Ishikawa (cell line): ENCODE measurements at regions not wholly inside any gene's neighbourhood (a gene's known extent, or its start where the extent isn't known, plus 50 kb on each side); places are given as distances from the start of the nearest gene placed in this dataset.
A peak's percentile ranks its signal among the peaks of the same experiment; 100 is the strongest.

ENCODE experiments used
- CEBPB ChIP-seq: IDR thresholded peaks from 2 replicates; pipeline ENCODE4 v1.6.1; 2012
- CREB1 ChIP-seq: IDR thresholded peaks from 2 replicates; pipeline ENCODE4 v1.6.1; 2012; ENCODE audit warnings: low read depth
- EGR1 ChIP-seq: IDR thresholded peaks from 2 replicates; pipeline ENCODE4 v1.6.1; 2012
- EP300 ChIP-seq: IDR thresholded peaks from 2 replicates; pipeline ENCODE4 v1.6.1; 2012; ENCODE audit warnings: borderline replicate concordance
- FOXM1 ChIP-seq: IDR thresholded peaks from 2 replicates; pipeline ENCODE4 v1.6.1; 2012; ENCODE audit warnings: low read depth, borderline replicate concordance
- MAX ChIP-seq: IDR thresholded peaks from 2 replicates; pipeline ENCODE4 v1.6.1; 2012
- NFIC ChIP-seq: IDR thresholded peaks from 2 replicates; pipeline ENCODE4 v1.6.1; 2012
- RAD21 ChIP-seq: IDR thresholded peaks from 2 replicates; pipeline ENCODE4 v1.6.1; 2012; ENCODE audit warnings: low read depth
- REST ChIP-seq: IDR thresholded peaks from 2 replicates; pipeline ENCODE4 v1.6.1; 2012; ENCODE audit warnings: low read depth, mild to moderate bottlenecking
- TAF1 ChIP-seq: IDR thresholded peaks from 2 replicates; pipeline ENCODE4 v1.6.1; 2012; ENCODE audit warnings: low read depth, mild to moderate bottlenecking
- TCF12 ChIP-seq: IDR thresholded peaks from 2 replicates; pipeline ENCODE4 v1.6.1; 2012; ENCODE audit warnings: low read depth
- TEAD4 ChIP-seq: IDR thresholded peaks from 2 replicates; pipeline ENCODE4 v1.6.1; 2012
- USF1 ChIP-seq: IDR thresholded peaks from 2 replicates; pipeline ENCODE4 v1.6.1; 2012
- YY1 ChIP-seq: IDR thresholded peaks from 2 replicates; pipeline ENCODE4 v1.6.1; 2012; ENCODE audit warnings: low read depth
- ZBTB7A ChIP-seq: IDR thresholded peaks from 2 replicates; pipeline ENCODE4 v1.6.1; 2012; ENCODE audit warnings: low read depth

GRCh38 chr4:177568931-177569330 is 126.7 kb upstream of the AGA start:
- no peak for TF ChIP-seq EGR1
- no peak for TF ChIP-seq YY1
- no peak for TF ChIP-seq MAX
- no peak for TF ChIP-seq TAF1
- no peak for TF ChIP-seq NFIC

GRCh38 chr4:177569434-177569833 is 127.2 kb upstream of the AGA start:
- TF ChIP-seq FOXM1 (no peak), USF1 (no peak), CREB1 (no peak), EGR1 (no peak), NFIC (no peak)

GRCh38 chr4:177573507-177573906 is 131.3 kb upstream of the AGA start:
- TF ChIP-seq EP300 (no peak), TCF12 (no peak), TAF1 (no peak), TEAD4 (no peak), ZBTB7A (no peak), YY1 (no peak), CREB1 (no peak), EGR1 (no peak), USF1 (no peak), RAD21 (no peak), CEBPB (no peak), MAX (no peak), REST (no peak), FOXM1 (no peak), NFIC (no peak)

- TF ChIP-seq CEBPB: no peak
- no peak for TF ChIP-seq EGR1
- TF ChIP-seq FOXM1: no peak
- TF ChIP-seq TEAD4: no peak
- TF ChIP-seq RAD21: no peak
- no peak for TF ChIP-seq REST
- TF ChIP-seq TAF1: no peak
- TF ChIP-seq NFIC: no peak
- TF ChIP-seq MAX: no peak
- TF ChIP-seq ZBTB7A: no peak
- TF ChIP-seq CREB1: no peak
- TF ChIP-seq USF1: no peak
- TF ChIP-seq TCF12: no peak
- TF ChIP-seq EP300: no peak
- no peak for TF ChIP-seq YY1
These were observed 132.2 kb upstream of the AGA start for GRCh38 chr4:177574446-177574845.

GRCh38 chr4:177579649-177580048 is 137.4 kb upstream of the AGA start:
- TF ChIP-seq TEAD4 (no peak), RAD21 (peak; percentile 53)

GRCh38 chr4:177582992-177583391 is 140.8 kb upstream of the AGA start:
- TF ChIP-seq ZBTB7A: no peak
- no peak for TF ChIP-seq CEBPB
- no peak for TF ChIP-seq FOXM1
- TF ChIP-seq REST: no peak
- TF ChIP-seq NFIC: no peak
